SK-N-MC (cell line): ENCODE measurements at regions not wholly inside any gene's neighbourhood (a gene's known extent, or its start where the extent isn't known, plus 50 kb on each side); places are given as distances from the start of the nearest gene placed in this dataset.

ENCODE experiments used
- EZH2 ChIP-seq: fragments of 200-600 bp; sonication (generic); IDR thresholded peaks from one replicate; pipeline ENCODE4 v1.6.1; 2017; ENCODE audit warnings: antibody characterized with exemption
- POLR2AphosphoS5 ChIP-seq: IDR thresholded peaks from 2 replicates; pipeline ENCODE4 v1.6.1; 2012; ENCODE audit warnings: mild to moderate bottlenecking, low read depth, low read length, borderline replicate concordance

DNA sequence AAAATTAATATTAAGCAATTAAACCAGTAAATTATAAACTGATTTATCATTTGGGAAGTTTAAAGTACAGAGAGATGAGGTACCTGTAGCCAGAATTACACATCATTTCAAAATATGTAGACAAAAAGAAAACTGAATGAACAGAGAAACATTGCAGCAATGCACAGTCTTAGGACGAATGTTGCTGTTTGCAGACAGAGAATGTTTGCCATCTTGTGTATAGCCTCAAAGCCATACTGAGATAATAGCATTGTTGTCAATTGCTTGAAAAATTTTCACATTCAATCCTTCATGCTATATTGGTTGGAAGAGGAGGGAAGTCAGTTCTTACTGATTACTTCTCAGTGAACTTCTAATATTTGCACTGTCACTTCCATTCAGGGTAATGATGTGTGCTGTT lies 326.2 kb downstream of the PRR16 start:
- TF ChIP-seq POLR2AphosphoS5 (no peak), EZH2 (no peak)
